WERI-Rb-1 (cell line): ENCODE measurements at regions not wholly inside any gene's neighbourhood (a gene's known extent, or its start where the extent isn't known, plus 50 kb on each side); places are given as distances from the start of the nearest gene placed in this dataset.

ENCODE experiments used
- DNase-seq: peaks from one replicate; pipeline ENCODE4 v3.0.0-alpha.2; 2020
- H3K27ac ChIP-seq: fragments of 250-450 bp; sonication (Bioruptor Pico); 2 replicates; pipeline ENCODE4 v1.5.1; 2020; ENCODE audit warnings: mild to moderate bottlenecking, moderate library complexity
- H3K27me3 ChIP-seq: fragments of 250-450 bp; sonication (Bioruptor Pico); 2 replicates; pipeline ENCODE4 v1.5.1; 2021; ENCODE audit warnings: mild to moderate bottlenecking, low read depth, moderate library complexity; ENCODE audit not compliant: insufficient read depth, severe bottlenecking
- H3K36me3 ChIP-seq: fragments of 250-450 bp; sonication (Bioruptor Pico); 2 replicates; pipeline ENCODE4 v1.5.1; 2020; ENCODE audit warnings: mild to moderate bottlenecking, moderate library complexity
- H3K4me3 ChIP-seq: 2 replicates; pipeline ENCODE4 v1.5.1; 2011; ENCODE audit warnings: low read depth, mild to moderate bottlenecking, control low read depth, low read length
- H3K9me3 ChIP-seq: fragments of 250-450 bp; sonication (Bioruptor Pico); 2 replicates; pipeline ENCODE4 v1.5.1; 2021; ENCODE audit warnings: mild to moderate bottlenecking, moderate library complexity; ENCODE audit not compliant: severe bottlenecking
- CTCF ChIP-seq: IDR thresholded peaks from 2 replicates; pipeline ENCODE4 v1.5.1; 2011; ENCODE audit warnings: low read depth, mild to moderate bottlenecking, control low read depth, inconsistent platforms, low read length

- Histone ChIP-seq H3K36me3 (no peaks in the 10 kb centered on the region), H3K27me3 (no peaks in the 10 kb centered on the region), H3K27ac (no peak overlapping the region), H3K4me3 (no peak overlapping the region), H3K9me3 (no peaks in the 10 kb centered on the region)
- no peak for DNase-seq
- TF ChIP-seq CTCF = no peak
Observed at GRCh38 chr1:188154196-188154595, 1325.4 kb downstream of the PLA2G4A start.

GRCh38 chr1:188154761-188155160 is 1326.0 kb downstream of the PLA2G4A start:
- Histone ChIP-seq H3K27me3 (no peaks in the 10 kb centered on the region), H3K9me3 (no peaks in the 10 kb centered on the region), H3K4me3 (no peak overlapping the region), H3K27ac (no peak overlapping the region), H3K36me3 (no peaks in the 10 kb centered on the region)
- no peak for DNase-seq
- TF ChIP-seq CTCF = no peak

DNA sequence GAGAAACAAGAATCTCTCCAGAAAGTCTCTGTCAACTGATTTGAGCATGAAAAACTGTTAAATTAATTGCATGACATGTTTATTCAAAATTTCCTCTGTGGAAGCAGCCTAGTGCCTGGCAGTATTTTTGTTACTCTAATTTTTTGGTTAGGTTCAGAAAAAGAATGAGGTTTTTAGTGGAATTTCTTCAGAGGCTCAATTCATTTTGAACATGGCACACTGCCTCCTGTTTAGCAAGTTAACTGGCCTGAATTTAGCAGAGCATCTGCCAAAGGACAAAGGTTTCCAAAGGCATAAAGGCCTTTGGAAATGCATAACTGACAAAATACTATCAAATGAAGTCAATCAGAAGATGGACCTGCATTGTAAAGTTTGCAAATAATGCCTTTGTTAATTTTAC is 1326.5 kb downstream of the PLA2G4A start:
- Histone ChIP-seq H3K27me3 (no peaks in the 10 kb centered on the region), H3K4me3 (no peak overlapping the region), H3K36me3 (no peaks in the 10 kb centered on the region), H3K27ac (no peak overlapping the region), H3K9me3 (no peaks in the 10 kb centered on the region)
- TF ChIP-seq CTCF = no peak
- no peak for DNase-seq

DNA sequence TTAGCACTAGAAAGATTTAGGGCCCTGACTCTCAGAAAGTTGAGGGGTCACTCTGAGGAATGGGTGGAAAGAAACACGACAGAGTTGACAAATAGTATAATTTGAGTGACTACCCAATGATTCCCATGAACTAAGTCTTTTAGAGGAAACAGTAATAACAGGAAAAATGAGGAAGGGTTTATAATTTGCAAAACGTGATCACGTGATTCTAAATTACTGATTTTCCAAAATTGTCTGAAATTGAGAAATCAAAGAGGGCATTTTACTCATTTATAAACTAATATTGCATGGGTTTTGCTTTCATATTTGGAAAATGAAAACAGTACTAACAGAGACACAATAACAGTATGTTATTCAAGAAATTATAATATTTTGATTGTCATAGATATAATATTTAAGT is 1335.7 kb downstream of the PLA2G4A start:
- no peak for TF ChIP-seq CTCF
- Histone ChIP-seq H3K36me3 (no peaks in the 10 kb centered on the region), H3K27ac (no peak overlapping the region), H3K4me3 (no peak overlapping the region), H3K27me3 (no peaks in the 10 kb centered on the region), H3K9me3 (no peaks in the 10 kb centered on the region)
- DNase-seq = no peak

DNA sequence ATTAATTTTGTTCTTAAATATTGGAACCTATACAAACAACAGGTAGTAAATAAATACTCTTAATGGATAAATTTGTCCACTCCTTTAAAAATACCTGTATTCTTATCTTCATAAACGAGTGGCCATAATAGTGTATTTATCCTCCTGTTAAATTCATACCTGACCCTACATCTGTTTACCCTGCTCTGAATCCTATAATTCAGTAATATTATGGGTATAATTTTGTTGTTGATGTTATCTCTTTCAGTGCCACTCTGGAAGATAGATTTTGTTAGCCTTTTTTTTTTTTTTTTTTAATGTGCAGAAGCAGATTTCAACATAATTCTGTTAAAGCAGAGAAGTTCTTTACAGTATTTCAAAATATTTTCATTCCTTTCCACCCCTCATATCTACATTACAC is 1337.9 kb downstream of the PLA2G4A start:
- Histone ChIP-seq H3K27me3 (no peaks in the 10 kb centered on the region), H3K9me3 (no peaks in the 10 kb centered on the region), H3K4me3 (no peak overlapping the region), H3K27ac (no peak overlapping the region), H3K36me3 (no peaks in the 10 kb centered on the region)
- no peak for TF ChIP-seq CTCF
- no peak for DNase-seq

GRCh38 chr1:188169971-188170370 is 1341.2 kb downstream of the PLA2G4A start:
- H3K9me3 ChIP-seq = no peaks in the 10 kb centered on the region
- no peak overlapping the region for H3K27ac ChIP-seq
- DNase-seq = no peak
- no peaks in the 10 kb centered on the region for H3K36me3 ChIP-seq
- no peaks in the 10 kb centered on the region for H3K27me3 ChIP-seq
- no peak for TF ChIP-seq CTCF
- no peak overlapping the region for H3K4me3 ChIP-seq
